ACHN (cell line): ENCODE measurements at regions not wholly inside any gene's neighbourhood (a gene's known extent, or its start where the extent isn't known, plus 50 kb on each side); places are given as distances from the start of the nearest gene placed in this dataset.

Experiments used
- DNase-seq: peaks from one replicate; pipeline ENCODE4 v3.0.0-alpha.2; 2015
- in situ Hi-C: cut with HindIII; loops from 2 replicates; pipeline ENCODE4 v1.10.0; 2017; ENCODE audit warnings: low sequenced_read_pairs, low pct_ligation_motif_present, low pct_unique_long_range_greater_than_20kb

DNA sequence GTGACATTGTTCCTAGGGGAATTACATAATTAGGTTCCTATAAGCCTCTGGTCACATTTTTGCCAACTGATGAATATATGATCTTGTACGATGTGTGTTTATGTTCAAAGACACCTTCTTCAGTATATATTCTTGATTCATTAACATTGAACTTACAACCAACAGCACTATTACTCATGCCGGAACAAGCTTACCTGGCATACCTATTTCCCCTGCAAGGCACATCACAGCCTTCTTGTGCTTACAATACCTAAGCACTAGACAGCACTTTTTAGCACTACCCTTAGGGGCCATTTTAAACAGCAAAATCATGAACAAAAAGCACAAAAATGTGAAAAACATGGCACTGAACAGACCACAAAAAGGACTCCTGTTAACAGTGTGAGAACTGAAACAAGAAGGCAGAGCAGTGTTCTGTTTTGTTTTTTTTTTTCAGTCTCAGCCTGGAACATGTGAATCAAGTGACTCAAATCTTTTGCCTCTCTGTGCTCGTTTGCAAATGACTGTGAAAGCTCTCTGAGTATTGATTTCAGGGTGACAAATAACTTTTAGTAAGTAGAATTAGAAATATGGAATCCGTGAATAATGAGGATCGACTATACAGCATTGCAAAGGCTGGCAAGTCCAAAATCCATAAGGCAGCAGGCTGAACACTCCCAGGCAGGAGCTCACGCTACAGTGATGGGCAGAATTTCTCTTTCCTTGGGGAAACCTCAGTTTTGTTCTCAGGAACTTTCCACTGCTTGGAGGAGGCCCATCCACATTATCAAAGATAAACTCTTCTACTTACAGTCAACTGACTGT is 102.3 kb upstream of the TSHZ2 start:
- no peak for DNase-seq
- in situ Hi-C loops, result no loop called here

DNA sequence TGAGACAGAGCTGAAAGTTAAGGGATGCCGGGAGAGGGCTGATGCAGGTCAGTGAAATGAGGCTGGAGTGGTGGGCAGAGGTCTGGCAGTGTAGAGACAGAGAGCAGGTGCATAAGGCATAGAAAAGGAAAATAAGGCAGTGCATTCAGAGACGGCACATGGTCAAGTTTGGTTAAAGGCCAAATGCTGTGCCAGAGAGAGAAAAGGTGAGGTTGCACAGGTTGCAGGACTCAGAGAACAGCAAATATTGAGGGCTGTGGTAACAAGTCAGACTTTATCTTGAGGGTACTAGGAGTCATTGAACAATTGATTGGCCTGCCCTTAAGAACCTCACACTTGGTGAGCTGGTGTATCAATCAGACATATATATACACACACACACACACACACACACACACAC is 102.9 kb upstream of the TSHZ2 start:
- in situ Hi-C loops, result no loop called here
- DNase-seq, result no peak

GRCh38 chr20:52867305-52867704 is 104.9 kb upstream of the TSHZ2 start:
- in situ Hi-C loops, result no loop called here
- no peak for DNase-seq

- no peak for DNase-seq
- in situ Hi-C loops, result no loop called here
Observed at GRCh38 chr20:52864916-52865605, 107.1 kb upstream of the TSHZ2 start.

- in situ Hi-C loops, result no loop called here
- peak; percentile 11 for DNase-seq
Observed at GRCh38 chr20:52859156-52859876, 112.8 kb upstream of the TSHZ2 start.

- in situ Hi-C loops, result no loop called here
- DNase-seq, result no peak
Observed at GRCh38 chr20:52852714-52853113, 119.4 kb upstream of the TSHZ2 start.

GRCh38 chr20:52847731-52848359 is 124.3 kb upstream of the TSHZ2 start:
- no peak for DNase-seq
- in situ Hi-C loops, result no loop called here

DNA sequence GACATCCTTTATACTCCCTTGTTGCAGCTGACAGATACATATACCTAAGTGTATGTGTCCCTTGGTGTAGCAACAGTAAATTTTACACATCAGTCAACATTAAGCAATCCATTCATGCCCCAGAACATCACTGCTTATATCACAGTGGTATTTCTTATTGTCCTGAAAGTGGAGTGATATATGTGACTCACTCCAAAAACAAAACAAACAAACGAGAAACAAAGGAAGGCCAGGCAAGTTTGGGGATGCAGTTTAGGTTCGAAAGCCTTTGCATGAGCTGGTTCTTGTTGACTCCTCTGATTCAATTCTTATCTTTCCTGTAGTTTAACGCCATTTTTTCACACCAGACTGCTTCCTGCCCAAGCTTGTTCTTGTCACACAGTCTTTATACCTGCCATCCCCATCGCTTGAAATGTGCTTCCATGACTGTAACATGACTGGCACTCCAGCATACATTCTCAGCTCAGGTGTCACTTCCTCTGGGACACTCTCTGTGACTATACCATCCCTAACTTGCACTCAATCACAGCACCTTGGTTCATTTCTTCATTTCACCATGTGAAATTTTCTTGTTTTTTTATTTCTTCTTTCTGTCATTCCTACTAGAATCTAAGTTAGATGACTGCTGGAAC is 125.0 kb upstream of the TSHZ2 start:
- DNase-seq, result no peak
- in situ Hi-C loops, result no loop called here

DNA sequence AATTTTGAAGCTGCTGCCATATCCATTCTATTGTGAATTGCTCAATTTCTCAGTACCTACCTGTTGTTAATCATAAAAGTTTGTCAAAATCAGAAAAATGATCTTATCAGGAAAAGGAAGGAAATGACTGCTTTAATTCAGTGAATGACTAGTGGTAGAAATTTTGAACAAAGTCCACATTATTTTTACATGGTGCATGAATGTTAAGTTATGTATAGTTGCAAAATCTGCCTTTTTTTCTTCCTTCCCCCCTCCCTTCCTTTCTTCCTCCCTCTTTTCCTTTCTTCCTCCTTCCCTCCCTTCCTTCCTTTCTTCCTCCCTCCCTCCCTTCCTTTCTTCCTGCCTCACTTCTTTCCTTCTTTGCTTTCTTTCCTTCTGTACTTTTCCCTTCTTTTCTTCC is 127.1 kb upstream of the TSHZ2 start:
- no peak for DNase-seq
- in situ Hi-C loops, result no loop called here

DNA sequence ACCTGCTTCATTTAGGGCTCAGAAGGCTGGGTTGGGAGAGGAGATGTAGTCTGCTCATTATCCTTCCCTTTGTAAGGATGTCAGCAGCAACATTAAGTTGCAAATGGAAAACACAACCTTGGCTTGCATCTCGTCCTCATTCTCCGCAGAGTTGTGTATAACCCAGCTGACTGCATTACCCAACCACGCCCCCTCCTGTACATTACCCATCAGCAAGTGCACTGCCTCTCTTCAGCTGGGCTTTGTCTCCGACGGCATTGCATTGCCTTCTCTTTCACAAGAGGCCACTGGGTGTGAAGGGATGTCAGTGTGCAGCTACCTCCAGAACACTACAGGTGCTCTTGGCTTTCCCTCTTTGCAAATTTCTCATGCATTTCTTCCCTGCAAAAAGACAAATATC is 128.7 kb upstream of the TSHZ2 start:
- DNase-seq, result no peak
- in situ Hi-C loops, result no loop called here

GRCh38 chr20:52841003-52841402 is 131.2 kb upstream of the TSHZ2 start:
- in situ Hi-C loops, result no loop called here

DNA sequence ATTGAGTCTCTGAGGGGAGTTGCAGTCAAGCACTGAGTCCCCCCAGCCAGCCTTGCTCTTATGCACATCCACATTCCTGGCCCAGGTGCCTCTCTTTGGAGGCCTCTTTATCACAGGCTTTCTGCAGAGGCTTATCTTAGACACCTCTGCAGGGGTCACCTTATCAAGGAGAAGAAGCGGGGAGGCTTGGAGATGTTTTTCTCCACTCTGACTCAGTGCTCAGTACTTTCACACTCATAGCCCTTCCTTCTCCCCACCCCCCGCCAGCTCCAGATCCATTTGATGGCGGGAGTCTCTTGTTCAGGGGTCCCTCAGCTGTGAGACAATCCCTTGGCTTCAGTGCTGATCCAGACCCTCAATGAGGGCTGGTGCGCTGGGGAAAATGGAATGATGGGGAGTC is 132.1 kb upstream of the TSHZ2 start:
- in situ Hi-C loops, result no loop called here
- no peak for DNase-seq

More at GRCh38 chr20:52841003-52841402, 131.2 kb upstream of the TSHZ2 start:
- DNase-seq, result no peak

- no peak for DNase-seq
- in situ Hi-C loops, result no loop called here
Observed at GRCh38 chr20:52838510-52839241, 133.5 kb upstream of the TSHZ2 start.

GRCh38 chr20:52837378-52837777 is 134.8 kb upstream of the TSHZ2 start:
- no peak for DNase-seq
- in situ Hi-C loops, result no loop called here

DNA sequence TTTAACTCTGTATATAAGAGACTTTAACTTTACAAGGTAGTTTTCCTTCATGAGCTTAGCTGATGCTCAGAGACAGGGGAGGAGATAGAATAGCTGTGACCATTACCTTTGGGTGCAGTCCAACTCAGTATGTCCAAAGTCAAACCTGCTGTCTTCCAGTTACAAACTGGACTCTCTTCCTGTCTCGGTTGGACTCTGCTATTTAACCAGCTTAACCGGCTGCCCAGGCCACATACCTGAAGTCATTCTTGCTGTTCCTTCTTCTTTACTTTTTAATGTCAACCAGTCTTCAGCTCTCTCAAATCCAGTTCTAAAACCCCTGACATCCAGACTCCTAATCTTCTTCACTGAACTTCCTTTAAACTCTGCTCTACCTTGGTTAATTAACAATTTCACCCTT is 138.3 kb upstream of the TSHZ2 start:
- in situ Hi-C loops, result no loop called here

GRCh38 chr20:52832151-52832774 is 139.9 kb upstream of the TSHZ2 start:
- in situ Hi-C loops, result no loop called here
- DNase-seq, result no peak

More for the DNA sequence above, 138.3 kb upstream of the TSHZ2 start:
- DNase-seq, result no peak

DNA sequence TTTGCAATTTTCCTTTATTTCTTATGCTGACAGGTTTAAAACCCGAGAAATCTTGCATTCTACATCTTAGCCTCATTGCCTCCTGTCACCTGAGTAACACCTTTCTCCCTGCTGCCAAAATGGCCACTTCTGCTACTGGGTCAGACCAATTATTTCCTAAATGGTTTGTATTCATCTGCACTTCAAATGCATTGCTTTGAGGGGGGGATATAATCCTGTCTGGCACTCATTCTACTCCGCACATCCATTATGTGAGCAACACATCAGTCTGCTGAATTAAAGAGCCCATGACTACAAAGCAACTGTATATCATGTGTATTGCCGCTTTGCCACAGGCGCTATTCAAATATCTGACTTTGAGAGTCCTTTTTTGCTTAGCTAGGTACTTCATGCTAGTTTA is 141.6 kb upstream of the TSHZ2 start:
- in situ Hi-C loops, result no loop called here
- DNase-seq, result no peak

- DNase-seq, result no peak
- in situ Hi-C loops, result no loop called here
Observed at GRCh38 chr20:52829111-52829510, 143.0 kb upstream of the TSHZ2 start.
